Activated naive CD8-positive, alpha-beta T cell treated with anti-CD3 and anti-CD28 coated beads for 36 hours (primary cell): ENCODE measurements at regions not wholly inside any gene's neighbourhood (a gene's known extent, or its start where the extent isn't known, plus 50 kb on each side); places are given as distances from the start of the nearest gene placed in this dataset.

Experiments
- DNase-seq: peaks from one replicate; pipeline ENCODE4 v3.0.0; 2021
- H3K27ac Mint-ChIP-seq: one replicate; pipeline ENCODE4 v1.8.0; 2022; ENCODE audit warnings: mild to moderate bottlenecking, moderate library complexity, mixed read lengths
- H3K27me3 Mint-ChIP-seq: one replicate; pipeline ENCODE4 v1.8.0; 2022; ENCODE audit warnings: mild to moderate bottlenecking, mixed read lengths
- H3K36me3 Mint-ChIP-seq: one replicate; pipeline ENCODE4 v1.8.0; 2021; ENCODE audit warnings: mild to moderate bottlenecking, mixed read lengths
- H3K4me1 Mint-ChIP-seq: one replicate; pipeline ENCODE4 v1.8.0; 2021; ENCODE audit warnings: mixed read lengths
- H3K4me3 Mint-ChIP-seq: one replicate; pipeline ENCODE4 v1.8.0; 2022; ENCODE audit warnings: mild to moderate bottlenecking, moderate library complexity, mixed read lengths
- H3K9me3 Mint-ChIP-seq: one replicate; pipeline ENCODE4 v1.8.0; 2022; ENCODE audit warnings: mixed read lengths

DNA sequence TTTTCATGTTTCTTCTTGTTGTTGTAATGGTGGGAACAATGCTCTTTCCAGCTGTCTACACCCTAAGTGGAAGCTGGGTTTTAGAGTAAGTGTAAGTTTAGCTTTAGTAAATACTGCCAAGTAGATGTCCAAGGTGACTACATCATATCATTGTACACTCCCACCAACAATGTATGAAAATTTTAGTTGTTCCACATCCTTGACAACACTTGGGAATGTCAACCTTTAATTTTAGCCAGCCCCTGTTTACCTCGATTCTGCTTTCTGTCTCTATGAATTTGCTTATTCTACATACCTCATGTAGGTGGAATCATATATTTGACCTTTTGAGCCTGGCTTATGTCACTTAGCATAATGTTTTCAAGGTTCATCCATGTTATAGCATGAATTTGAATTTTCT lies 93.0 kb downstream of the MTPAP start:
- peaks cover 3% of the 10 kb centered on the region for H3K36me3 Mint-ChIP-seq
- no peak overlapping the region for H3K4me3 Mint-ChIP-seq
- H3K27me3 Mint-ChIP-seq, result peaks cover 19% of the 10 kb centered on the region
- no peaks in the 10 kb centered on the region for H3K4me1 Mint-ChIP-seq
- peaks cover 20% of the 10 kb centered on the region for H3K9me3 Mint-ChIP-seq
- H3K27ac Mint-ChIP-seq, result no peak overlapping the region
- no peak for DNase-seq

- H3K36me3 Mint-ChIP-seq, result peaks cover 3% of the 10 kb centered on the region
- no peak for DNase-seq
Observed at GRCh38 chr10:30254926-30255325, 94.2 kb downstream of the MTPAP start.

DNA sequence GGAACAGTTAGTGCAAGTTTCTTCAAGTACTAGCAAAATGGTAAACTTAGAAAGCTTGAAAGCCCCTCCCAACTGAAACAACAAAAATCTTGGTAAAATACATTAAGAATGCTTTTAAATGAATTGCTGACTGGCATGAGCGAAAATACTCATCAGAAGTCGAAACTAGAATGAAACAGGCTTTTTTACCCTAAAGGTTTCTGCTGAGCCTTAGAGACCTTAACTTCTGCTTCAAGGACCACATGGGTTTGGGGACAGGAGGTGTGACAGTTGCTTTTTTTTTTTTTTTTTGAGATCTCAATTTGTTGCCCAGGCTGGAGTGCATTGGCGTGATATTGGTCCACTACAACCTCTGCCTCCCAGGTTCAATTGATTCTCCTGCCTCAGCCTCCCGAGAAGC lies 100.3 kb downstream of the MTPAP start:
- no peak for DNase-seq
- peaks cover 4% of the 10 kb centered on the region for H3K27me3 Mint-ChIP-seq
- H3K36me3 Mint-ChIP-seq, result peaks cover 9% of the 10 kb centered on the region
- peaks cover 3% of the 10 kb centered on the region for H3K4me1 Mint-ChIP-seq
- peaks cover 9% of the 10 kb centered on the region for H3K9me3 Mint-ChIP-seq
- no peak overlapping the region for H3K27ac Mint-ChIP-seq
- no peak overlapping the region for H3K4me3 Mint-ChIP-seq

More at GRCh38 chr10:30254926-30255325, 94.2 kb downstream of the MTPAP start:
- Mint-ChIP-seq H3K27me3 (peaks cover 12% of the 10 kb centered on the region), H3K4me3 (no peak overlapping the region), H3K27ac (no peak overlapping the region), H3K9me3 (peaks cover 20% of the 10 kb centered on the region), H3K4me1 (no peaks in the 10 kb centered on the region)

DNA sequence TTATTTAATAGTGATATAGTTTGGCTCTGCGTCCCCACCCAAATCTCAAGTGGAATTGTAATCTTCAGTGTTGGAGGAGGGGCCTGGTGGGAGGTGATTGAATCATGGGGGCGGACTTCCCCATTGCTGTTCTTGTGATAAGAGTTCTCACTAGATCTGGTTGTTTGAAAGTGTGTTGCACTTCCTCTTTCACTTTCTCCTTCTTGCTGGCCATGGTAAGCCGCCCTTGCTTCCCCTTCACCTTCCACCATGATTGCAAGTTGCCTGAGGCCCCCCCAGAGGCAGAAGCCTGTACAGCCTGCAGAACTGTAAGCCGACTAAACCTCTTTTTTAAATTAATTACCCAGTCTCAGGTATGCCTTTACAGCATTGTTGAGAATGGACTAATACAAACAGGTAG lies 101.4 kb downstream of the MTPAP start:
- peaks cover 3% of the 10 kb centered on the region for H3K4me1 Mint-ChIP-seq
- peaks cover 5% of the 10 kb centered on the region for H3K9me3 Mint-ChIP-seq
- H3K4me3 Mint-ChIP-seq, result peak overlapping the region; percentile 26
- H3K36me3 Mint-ChIP-seq, result peaks cover 7% of the 10 kb centered on the region
- H3K27me3 Mint-ChIP-seq, result peaks cover 4% of the 10 kb centered on the region
- DNase-seq, result no peak
- H3K27ac Mint-ChIP-seq, result no peak overlapping the region

GRCh38 chr10:30241422-30242110 lies 107.5 kb downstream of the MTPAP start:
- H3K27ac Mint-ChIP-seq, result no peak overlapping the region
- H3K4me3 Mint-ChIP-seq, result no peak overlapping the region
- no peaks in the 10 kb centered on the region for H3K36me3 Mint-ChIP-seq
- H3K27me3 Mint-ChIP-seq, result peaks cover 8% of the 10 kb centered on the region
- DNase-seq, result no peak
- no peaks in the 10 kb centered on the region for H3K9me3 Mint-ChIP-seq
- no peaks in the 10 kb centered on the region for H3K4me1 Mint-ChIP-seq

- no peak for DNase-seq
- Mint-ChIP-seq H3K27ac (no peak overlapping the region), H3K4me1 (no peaks in the 10 kb centered on the region), H3K36me3 (no peaks in the 10 kb centered on the region), H3K27me3 (peaks cover 8% of the 10 kb centered on the region), H3K9me3 (no peaks in the 10 kb centered on the region), H3K4me3 (no peak overlapping the region)
Observed at GRCh38 chr10:30238836-30239235, 110.2 kb downstream of the MTPAP start.

DNA sequence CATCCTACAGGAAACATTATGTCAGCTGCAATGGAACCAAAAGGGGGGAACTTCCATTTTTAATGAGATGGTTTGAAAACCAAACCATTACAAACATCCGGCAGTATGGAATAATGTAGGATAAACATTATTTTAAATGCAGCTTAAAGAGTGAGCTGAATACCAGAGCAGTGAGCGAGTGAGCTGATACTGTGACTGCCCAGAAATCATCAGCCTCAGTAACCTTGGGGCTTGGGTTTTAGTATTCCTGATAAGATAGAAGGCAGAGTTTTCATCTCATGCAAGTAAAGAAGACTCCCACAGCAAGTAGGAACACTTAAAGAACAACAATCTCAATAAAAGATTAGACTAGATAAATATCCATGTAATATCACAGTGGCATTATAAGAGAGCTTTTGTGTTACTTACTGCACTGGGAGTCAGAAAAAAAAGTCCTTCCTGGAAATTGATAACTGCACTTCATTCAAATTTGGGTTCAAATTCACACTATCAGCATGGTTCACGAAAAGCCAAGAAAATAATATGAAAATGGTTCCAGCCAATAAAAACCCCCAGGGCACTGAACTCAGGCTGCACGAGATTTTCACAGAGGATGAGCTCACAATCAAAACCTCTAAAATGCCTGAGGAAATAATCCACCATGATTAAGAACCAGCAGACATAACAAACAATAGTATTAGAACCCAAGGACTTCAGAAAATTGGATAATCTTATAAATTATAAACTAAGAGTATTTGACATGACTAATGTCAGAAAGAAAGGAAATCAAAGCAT lies 115.7 kb downstream of the MTPAP start:
- H3K9me3 Mint-ChIP-seq, result no peaks in the 10 kb centered on the region
- H3K27me3 Mint-ChIP-seq, result peaks cover 11% of the 10 kb centered on the region
- no peak overlapping the region for H3K4me3 Mint-ChIP-seq
- H3K36me3 Mint-ChIP-seq, result no peaks in the 10 kb centered on the region
- peaks cover 11% of the 10 kb centered on the region for H3K4me1 Mint-ChIP-seq
- no peak overlapping the region for H3K27ac Mint-ChIP-seq
- DNase-seq, result no peak

DNA sequence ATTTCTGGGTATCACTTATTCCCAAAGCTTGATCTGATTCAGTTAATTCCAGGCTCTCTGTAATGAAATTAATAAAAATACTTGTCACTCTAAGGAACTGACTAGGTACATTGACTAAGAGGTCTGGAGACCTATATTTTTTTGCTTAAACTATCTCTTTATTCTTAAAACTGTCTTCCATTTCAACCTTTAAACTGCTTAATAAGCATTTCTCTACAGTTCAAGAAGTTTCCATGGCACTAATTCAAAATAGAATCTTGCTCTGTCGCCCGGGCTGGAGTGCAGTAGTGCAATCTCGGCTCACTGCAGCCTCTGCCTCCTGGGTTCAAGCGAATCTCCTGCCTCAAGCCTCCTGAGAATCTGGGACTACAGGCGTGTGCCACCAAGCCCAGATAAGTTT lies 117.4 kb downstream of the MTPAP start:
- Mint-ChIP-seq H3K36me3 (no peaks in the 10 kb centered on the region), H3K4me3 (no peak overlapping the region), H3K27ac (no peak overlapping the region), H3K4me1 (peaks cover 11% of the 10 kb centered on the region), H3K27me3 (peaks cover 7% of the 10 kb centered on the region), H3K9me3 (no peaks in the 10 kb centered on the region)
- no peak for DNase-seq

- no peaks in the 10 kb centered on the region for H3K9me3 Mint-ChIP-seq
- peaks cover 11% of the 10 kb centered on the region for H3K4me1 Mint-ChIP-seq
- H3K4me3 Mint-ChIP-seq, result no peak overlapping the region
- no peak for DNase-seq
- peaks cover 7% of the 10 kb centered on the region for H3K27me3 Mint-ChIP-seq
- H3K36me3 Mint-ChIP-seq, result no peaks in the 10 kb centered on the region
- no peak overlapping the region for H3K27ac Mint-ChIP-seq
Observed at GRCh38 chr10:30231071-30231652, 117.9 kb downstream of the MTPAP start.

DNA sequence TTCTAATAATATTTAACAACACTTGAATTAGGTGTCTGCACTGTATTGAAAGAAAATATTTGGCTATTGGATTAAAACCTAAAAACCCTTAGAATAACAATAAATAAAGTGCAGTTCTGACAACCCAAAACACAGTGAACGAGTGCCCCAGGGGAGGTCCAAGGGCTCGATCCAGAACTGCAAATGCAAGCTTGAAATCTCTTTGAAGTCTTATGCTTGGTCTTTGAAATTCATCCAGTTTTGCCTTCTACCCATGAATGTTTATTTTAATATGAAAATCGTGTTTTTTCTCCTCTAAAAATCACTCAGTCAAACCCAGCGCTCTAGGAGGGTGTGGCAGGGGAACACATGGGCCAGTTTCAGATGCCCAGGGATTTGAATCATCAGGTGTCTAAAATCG lies 119.5 kb downstream of the MTPAP start:
- Mint-ChIP-seq H3K4me1 (peaks cover 11% of the 10 kb centered on the region), H3K9me3 (no peaks in the 10 kb centered on the region), H3K27ac (no peak overlapping the region), H3K4me3 (no peak overlapping the region), H3K36me3 (no peaks in the 10 kb centered on the region), H3K27me3 (peaks cover 7% of the 10 kb centered on the region)
- DNase-seq, result no peak

DNA sequence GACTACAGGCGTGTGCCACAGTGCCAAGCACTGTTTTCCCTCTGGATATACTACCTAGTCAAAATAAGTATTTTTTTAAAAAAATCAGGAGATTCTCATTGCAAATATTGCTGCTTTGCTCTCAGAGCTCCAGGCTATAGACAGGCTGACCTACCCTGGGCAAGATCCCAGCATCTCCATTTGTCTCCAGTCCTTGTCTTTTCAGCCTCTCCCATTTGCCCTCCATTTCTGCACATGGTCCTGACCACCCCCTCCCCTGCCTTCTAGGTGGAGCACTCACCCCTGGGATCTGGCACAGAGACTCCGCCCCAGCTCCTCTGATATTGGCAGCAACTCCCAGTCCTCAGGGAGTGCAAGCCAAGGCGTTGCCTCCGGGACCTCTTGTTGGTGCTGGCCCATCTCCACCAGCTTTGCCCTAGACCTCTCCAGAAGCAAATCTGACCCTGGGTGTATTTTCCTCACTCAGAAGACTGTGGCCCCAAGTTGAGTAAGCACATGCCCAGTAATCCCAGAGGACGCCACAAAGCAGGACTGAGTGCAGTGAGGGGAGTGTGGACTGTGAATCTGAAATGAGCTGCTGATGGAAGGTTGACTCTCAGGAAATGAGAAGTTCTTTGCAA lies 120.6 kb downstream of the MTPAP start:
- H3K9me3 Mint-ChIP-seq, result no peaks in the 10 kb centered on the region
- H3K36me3 Mint-ChIP-seq, result no peaks in the 10 kb centered on the region

GRCh38 chr10:30227481-30227880 lies 121.6 kb downstream of the MTPAP start:
- Mint-ChIP-seq H3K27ac (no peak overlapping the region), H3K27me3 (peaks cover 7% of the 10 kb centered on the region), H3K36me3 (no peaks in the 10 kb centered on the region), H3K9me3 (no peaks in the 10 kb centered on the region), H3K4me1 (peaks cover 11% of the 10 kb centered on the region), H3K4me3 (no peak overlapping the region)
- DNase-seq, result no peak

More for the DNA sequence above, 120.6 kb downstream of the MTPAP start:
- no peak for DNase-seq
- Mint-ChIP-seq H3K27me3 (peaks cover 6% of the 10 kb centered on the region), H3K27ac (no peak overlapping the region), H3K4me1 (peaks cover 11% of the 10 kb centered on the region), H3K4me3 (no peak overlapping the region)

- Mint-ChIP-seq H3K4me1 (peaks cover 12% of the 10 kb centered on the region), H3K9me3 (no peaks in the 10 kb centered on the region), H3K27ac (no peak overlapping the region), H3K27me3 (peaks cover 41% of the 10 kb centered on the region), H3K36me3 (no peaks in the 10 kb centered on the region), H3K4me3 (peak overlapping the region; percentile 15)
- DNase-seq, result no peak
Observed at GRCh38 chr10:30219971-30220751, 128.9 kb downstream of the MTPAP start.

GRCh38 chr10:30216821-30217220 lies 132.3 kb downstream of the MTPAP start:
- no peak overlapping the region for H3K4me3 Mint-ChIP-seq
- peaks cover 53% of the 10 kb centered on the region for H3K27me3 Mint-ChIP-seq
- no peaks in the 10 kb centered on the region for H3K9me3 Mint-ChIP-seq
- no peak for DNase-seq
- no peaks in the 10 kb centered on the region for H3K36me3 Mint-ChIP-seq
- no peak overlapping the region for H3K27ac Mint-ChIP-seq
- peaks cover 12% of the 10 kb centered on the region for H3K4me1 Mint-ChIP-seq
